ENCODE measurements at regions not wholly inside any gene's neighbourhood (a gene's known extent, or its start where the extent isn't known, plus 50 kb on each side); places are given as distances from the start of the nearest gene placed in this dataset.

DNA sequence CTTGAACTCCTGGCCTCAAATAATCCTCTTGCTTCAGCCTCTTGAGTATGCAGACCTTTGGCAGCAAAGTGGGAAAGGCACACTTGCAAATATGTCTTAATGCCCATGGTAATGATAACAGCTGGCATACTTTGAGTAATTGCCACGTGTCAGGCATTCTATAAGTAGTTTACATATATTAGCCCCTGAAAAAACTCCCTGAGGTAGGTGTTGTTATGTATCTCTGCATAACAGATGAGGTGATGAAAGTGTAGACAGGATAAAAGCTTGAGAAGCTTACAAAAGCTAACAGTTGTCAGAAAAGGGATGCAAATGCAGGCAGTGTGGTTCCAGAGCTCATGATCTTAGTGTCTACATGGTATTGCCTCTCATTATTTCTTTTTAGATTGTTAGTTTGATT is 291.1 kb upstream of the C11orf87 start:
- Mint-ChIP-seq H3K4me1 (no peaks in the 10 kb centered on the region), H3K27me3 (ENCODE audit: low read depth) (no peaks in the 10 kb centered on the region)

DNA sequence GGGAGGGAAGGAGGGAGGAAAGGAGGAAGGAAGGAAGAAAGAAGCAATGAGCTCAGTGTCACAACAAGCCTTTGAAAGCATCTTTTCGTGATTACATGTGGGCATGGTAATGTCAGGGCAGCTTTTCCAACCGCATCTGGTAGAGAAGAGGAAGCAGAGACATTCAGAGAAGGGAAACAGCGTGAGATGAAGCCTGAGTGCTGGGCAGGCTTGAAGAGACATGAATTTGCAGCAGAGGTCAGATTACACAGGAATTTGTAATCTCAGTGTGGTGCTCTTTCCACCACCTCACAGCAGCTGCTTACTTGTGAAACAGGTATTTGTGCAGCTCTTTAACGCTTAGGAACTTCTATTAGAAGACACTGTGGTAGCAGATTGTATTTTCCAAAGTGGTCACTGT is 289.5 kb upstream of the C11orf87 start:
- H3K27me3 Mint-ChIP-seq (ENCODE audit: low read depth) = no peaks in the 10 kb centered on the region
- no peak overlapping the region for H3K4me3 Mint-ChIP-seq
- TF ChIP-seq, protein P1, sequence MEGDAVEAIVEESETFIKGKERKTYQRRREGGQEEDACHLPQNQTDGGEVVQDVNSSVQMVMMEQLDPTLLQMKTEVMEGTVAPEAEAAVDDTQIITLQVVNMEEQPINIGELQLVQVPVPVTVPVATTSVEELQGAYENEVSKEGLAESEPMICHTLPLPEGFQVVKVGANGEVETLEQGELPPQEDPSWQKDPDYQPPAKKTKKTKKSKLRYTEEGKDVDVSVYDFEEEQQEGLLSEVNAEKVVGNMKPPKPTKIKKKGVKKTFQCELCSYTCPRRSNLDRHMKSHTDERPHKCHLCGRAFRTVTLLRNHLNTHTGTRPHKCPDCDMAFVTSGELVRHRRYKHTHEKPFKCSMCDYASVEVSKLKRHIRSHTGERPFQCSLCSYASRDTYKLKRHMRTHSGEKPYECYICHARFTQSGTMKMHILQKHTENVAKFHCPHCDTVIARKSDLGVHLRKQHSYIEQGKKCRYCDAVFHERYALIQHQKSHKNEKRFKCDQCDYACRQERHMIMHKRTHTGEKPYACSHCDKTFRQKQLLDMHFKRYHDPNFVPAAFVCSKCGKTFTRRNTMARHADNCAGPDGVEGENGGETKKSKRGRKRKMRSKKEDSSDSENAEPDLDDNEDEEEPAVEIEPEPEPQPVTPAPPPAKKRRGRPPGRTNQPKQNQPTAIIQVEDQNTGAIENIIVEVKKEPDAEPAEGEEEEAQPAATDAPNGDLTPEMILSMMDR (IDR thresholded peaks at IDR 0.05; ENCODE audit: unreplicated experiment in 3 of 3) = no peak
- H3K36me3 Mint-ChIP-seq (ENCODE audit: low read depth) = no peaks in the 10 kb centered on the region
- no peak overlapping the region for H3K27ac Mint-ChIP-seq
- peaks cover 5% of the 10 kb centered on the region for H3K9me3 Mint-ChIP-seq
- H3K4me1 Mint-ChIP-seq = no peaks in the 10 kb centered on the region

More for the DNA sequence above, 291.1 kb upstream of the C11orf87 start:
- Mint-ChIP-seq H3K4me3 (no peak overlapping the region), H3K36me3 (ENCODE audit: low read depth) (no peaks in the 10 kb centered on the region), H3K9me3 (peaks cover 2% of the 10 kb centered on the region), H3K27ac (no peak overlapping the region)
- TF ChIP-seq, protein P1 (IDR thresholded peaks at IDR 0.05; ENCODE audit: unreplicated experiment in 3 of 3) = no peak

DNA sequence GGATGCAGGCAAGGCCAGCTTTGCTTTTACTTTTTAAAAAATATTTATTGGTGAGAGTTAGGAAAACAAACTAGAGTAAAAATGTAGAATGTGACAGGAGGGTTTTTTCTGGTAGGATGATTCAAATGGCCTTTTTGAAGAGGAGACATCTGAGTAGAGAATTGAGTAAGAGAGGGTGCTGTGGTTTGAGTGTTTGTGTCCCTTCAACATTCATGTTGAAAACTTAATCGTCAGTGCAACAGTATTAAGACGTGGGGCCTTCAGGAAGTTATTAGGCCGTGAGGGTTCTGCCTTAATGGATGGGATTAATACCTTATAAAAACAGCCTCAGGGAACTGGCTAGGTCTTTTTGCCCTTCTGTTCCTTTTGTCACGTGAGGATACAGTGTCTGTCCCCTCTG is 288.8 kb upstream of the C11orf87 start:
- Mint-ChIP-seq H3K4me1 (no peaks in the 10 kb centered on the region), H3K9me3 (peaks cover 5% of the 10 kb centered on the region), H3K4me3 (no peak overlapping the region), H3K27ac (no peak overlapping the region), H3K27me3 (ENCODE audit: low read depth) (no peaks in the 10 kb centered on the region), H3K36me3 (ENCODE audit: low read depth) (no peaks in the 10 kb centered on the region)
- TF ChIP-seq, protein P1 (IDR thresholded peaks at IDR 0.05; ENCODE audit: unreplicated experiment in 3 of 3) = no peak

DNA sequence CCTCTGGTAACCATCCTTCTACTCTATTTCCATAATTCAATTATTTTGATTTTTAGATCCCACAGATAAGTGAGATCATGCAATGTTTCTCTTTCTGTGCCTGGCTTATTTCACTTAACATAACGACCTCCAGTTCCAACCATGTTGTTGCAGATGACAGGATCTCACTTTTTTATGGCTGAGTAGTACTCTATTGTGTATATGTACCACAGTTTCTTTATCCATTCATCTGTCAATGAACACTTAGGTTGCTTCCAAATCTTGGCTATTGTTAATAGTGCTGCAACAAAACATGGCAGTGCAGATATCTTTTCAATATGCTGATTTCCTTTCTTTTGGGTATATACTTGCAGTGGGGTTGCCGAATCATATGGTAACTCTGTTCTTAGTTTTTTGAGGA is 286.4 kb upstream of the C11orf87 start:
- H3K4me3 Mint-ChIP-seq = no peak overlapping the region
- no peaks in the 10 kb centered on the region for H3K36me3 Mint-ChIP-seq (ENCODE audit: low read depth)
- H3K4me1 Mint-ChIP-seq = no peaks in the 10 kb centered on the region
- TF ChIP-seq, protein P1 (IDR thresholded peaks at IDR 0.05; ENCODE audit: unreplicated experiment in 3 of 3) = no peak
- peaks cover 5% of the 10 kb centered on the region for H3K9me3 Mint-ChIP-seq
- H3K27ac Mint-ChIP-seq = no peak overlapping the region
- no peaks in the 10 kb centered on the region for H3K27me3 Mint-ChIP-seq (ENCODE audit: low read depth)

DNA sequence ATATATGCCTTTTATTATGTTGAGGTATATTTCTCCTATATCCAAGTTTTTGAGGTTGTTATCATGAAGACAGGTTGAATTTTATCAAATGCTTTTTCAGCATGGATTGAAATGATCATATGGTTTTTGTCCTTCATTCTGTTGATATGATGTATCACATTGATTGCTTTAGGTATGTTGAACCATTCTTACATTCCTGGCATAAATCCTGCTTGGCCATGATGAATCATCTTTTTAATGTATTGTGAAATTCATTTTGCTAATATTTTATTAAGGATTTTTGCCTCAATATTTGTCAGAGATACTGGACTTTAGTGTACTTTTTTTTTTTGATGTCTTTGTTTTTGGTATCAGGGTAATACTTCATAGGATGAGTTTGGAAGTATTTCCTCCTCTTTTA is 283.8 kb upstream of the C11orf87 start:
- Mint-ChIP-seq H3K27me3 (ENCODE audit: low read depth) (no peaks in the 10 kb centered on the region), H3K4me3 (no peak overlapping the region), H3K27ac (no peak overlapping the region), H3K36me3 (ENCODE audit: low read depth) (no peaks in the 10 kb centered on the region), H3K9me3 (peaks cover 5% of the 10 kb centered on the region), H3K4me1 (no peaks in the 10 kb centered on the region)
- TF ChIP-seq, protein P1 (IDR thresholded peaks at IDR 0.05; ENCODE audit: unreplicated experiment in 3 of 3) = no peak

DNA sequence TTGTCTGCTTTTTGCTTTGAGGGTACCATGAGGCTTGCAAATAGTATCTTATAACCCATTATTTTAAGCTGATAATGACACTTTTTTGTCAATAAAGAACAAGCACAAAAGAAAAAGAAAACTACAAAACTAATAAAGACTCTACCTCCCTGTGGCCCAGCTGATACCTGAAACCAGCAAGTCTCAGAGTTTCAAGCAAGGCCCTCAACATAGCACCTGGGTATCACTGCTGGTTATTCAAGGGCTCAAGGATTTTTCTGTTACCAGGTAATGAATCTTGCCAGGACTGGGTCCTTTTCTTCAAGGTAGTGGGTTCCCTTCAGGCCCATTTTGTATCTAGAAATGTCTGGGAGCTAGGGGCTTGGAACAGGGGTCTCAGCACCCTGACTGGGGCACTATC is 281.6 kb upstream of the C11orf87 start:
- TF ChIP-seq, protein P1 (IDR thresholded peaks at IDR 0.05; ENCODE audit: unreplicated experiment in 3 of 3) = no peak
- H3K4me3 Mint-ChIP-seq = no peak overlapping the region
- H3K9me3 Mint-ChIP-seq = peaks cover 5% of the 10 kb centered on the region
- H3K36me3 Mint-ChIP-seq (ENCODE audit: low read depth) = no peaks in the 10 kb centered on the region
- H3K27ac Mint-ChIP-seq = no peak overlapping the region
- no peaks in the 10 kb centered on the region for H3K27me3 Mint-ChIP-seq (ENCODE audit: low read depth)
- no peaks in the 10 kb centered on the region for H3K4me1 Mint-ChIP-seq

Measured in nephron (organoid).